GM12878 (cell line): ENCODE measurements at regions not wholly inside any gene's neighbourhood (a gene's known extent, or its start where the extent isn't known, plus 50 kb on each side); places are given as distances from the start of the nearest gene placed in this dataset.

Experiments
- CBX3 ChIP-seq: fragments of 200-600 bp; sonication (generic); IDR thresholded peaks from 2 replicates; pipeline ENCODE4 v1.6.1; 2016; ENCODE audit warnings: low read depth, borderline replicate concordance
- JUND ChIP-seq: IDR thresholded peaks from 2 replicates; pipeline ENCODE4 v1.6.1; 2012; ENCODE audit warnings: low read depth, mild to moderate bottlenecking, low read length, improper control_type of control experiment, moderate library complexity
- KLF5 ChIP-seq: fragments of 450-650 bp; IDR thresholded peaks from 2 replicates; pipeline ENCODE4 v1.6.1; 2014; ENCODE audit warnings: mild to moderate bottlenecking; ENCODE audit not compliant: partially characterized antibody
- MEF2A ChIP-seq: IDR thresholded peaks from 2 replicates; pipeline ENCODE4 v1.6.1; 2011; ENCODE audit warnings: low read depth, mild to moderate bottlenecking, low read length, moderate library complexity; ENCODE audit not compliant: insufficient read depth
- SREBF2 ChIP-seq: IDR thresholded peaks from 2 replicates; pipeline ENCODE4 v1.6.1; 2012; ENCODE audit warnings: mild to moderate bottlenecking, low read length
- STAT1 ChIP-seq: fragments of 450-650 bp; conservative IDR thresholded peaks from 2 replicates; pipeline ENCODE4 v1.6.1; 2014; ENCODE audit warnings: antibody characterized with exemption, mild to moderate bottlenecking
- YY1 ChIP-seq: IDR thresholded peaks from 2 replicates; pipeline ENCODE4 v1.6.1; 2011; ENCODE audit warnings: low read depth, mild to moderate bottlenecking, low read length
- ZNF622 ChIP-seq: fragments of 450-650 bp; IDR thresholded peaks from 2 replicates; pipeline ENCODE4 v1.6.1; 2017; ENCODE audit warnings: mild to moderate bottlenecking, inconsistent platforms
- ZNF687 ChIP-seq: fragments of 450-650 bp; IDR thresholded peaks from 2 replicates; pipeline ENCODE4 v1.6.1; 2017; ENCODE audit warnings: mild to moderate bottlenecking, moderate library complexity
- TF ChIP-seq, protein P1 (sequence below): fragments of 450-650 bp; IDR thresholded peaks from 2 replicates; pipeline ENCODE4 v1.6.1; 2016; ENCODE audit warnings: mild to moderate bottlenecking
- TF ChIP-seq, protein P2 (sequence below): fragments of 450-650 bp; IDR thresholded peaks from 2 replicates; pipeline ENCODE4 v1.6.1; 2017; ENCODE audit warnings: antibody characterized with exemption, mild to moderate bottlenecking, moderate library complexity
- TF ChIP-seq, protein P3 (sequence below): fragments of 450-650 bp; IDR thresholded peaks from 2 replicates; pipeline ENCODE4 v1.6.1; 2017; ENCODE audit warnings: borderline replicate concordance

DNA sequence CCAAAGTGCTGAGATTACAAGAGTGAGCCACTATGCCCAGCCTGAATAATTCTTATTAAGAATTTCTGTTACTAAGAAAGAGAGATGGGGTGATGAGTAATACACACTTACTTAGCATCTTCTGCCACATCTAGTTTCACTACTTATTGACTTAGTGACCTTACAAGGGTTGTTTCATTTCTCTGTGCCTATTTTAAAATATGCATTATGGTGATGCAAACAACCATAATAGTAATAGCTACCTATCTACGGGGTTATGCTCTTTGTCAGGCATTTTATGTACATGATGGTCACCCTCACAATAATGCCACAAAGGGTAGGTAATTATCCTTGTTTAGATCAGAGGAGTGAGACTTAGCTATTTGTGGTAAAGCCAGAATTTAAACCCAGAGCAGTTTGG lies 499.0 kb upstream of the SGCD start (continued):
- TF ChIP-seq, protein P1, sequence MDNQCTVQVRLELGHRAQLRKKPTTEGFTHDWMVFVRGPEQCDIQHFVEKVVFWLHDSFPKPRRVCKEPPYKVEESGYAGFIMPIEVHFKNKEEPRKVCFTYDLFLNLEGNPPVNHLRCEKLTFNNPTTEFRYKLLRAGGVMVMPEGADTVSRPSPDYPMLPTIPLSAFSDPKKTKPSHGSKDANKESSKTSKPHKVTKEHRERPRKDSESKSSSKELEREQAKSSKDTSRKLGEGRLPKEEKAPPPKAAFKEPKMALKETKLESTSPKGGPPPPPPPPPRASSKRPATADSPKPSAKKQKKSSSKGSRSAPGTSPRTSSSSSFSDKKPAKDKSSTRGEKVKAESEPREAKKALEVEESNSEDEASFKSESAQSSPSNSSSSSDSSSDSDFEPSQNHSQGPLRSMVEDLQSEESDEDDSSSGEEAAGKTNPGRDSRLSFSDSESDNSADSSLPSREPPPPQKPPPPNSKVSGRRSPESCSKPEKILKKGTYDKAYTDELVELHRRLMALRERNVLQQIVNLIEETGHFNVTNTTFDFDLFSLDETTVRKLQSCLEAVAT: no peak
- TF ChIP-seq, protein P2, sequence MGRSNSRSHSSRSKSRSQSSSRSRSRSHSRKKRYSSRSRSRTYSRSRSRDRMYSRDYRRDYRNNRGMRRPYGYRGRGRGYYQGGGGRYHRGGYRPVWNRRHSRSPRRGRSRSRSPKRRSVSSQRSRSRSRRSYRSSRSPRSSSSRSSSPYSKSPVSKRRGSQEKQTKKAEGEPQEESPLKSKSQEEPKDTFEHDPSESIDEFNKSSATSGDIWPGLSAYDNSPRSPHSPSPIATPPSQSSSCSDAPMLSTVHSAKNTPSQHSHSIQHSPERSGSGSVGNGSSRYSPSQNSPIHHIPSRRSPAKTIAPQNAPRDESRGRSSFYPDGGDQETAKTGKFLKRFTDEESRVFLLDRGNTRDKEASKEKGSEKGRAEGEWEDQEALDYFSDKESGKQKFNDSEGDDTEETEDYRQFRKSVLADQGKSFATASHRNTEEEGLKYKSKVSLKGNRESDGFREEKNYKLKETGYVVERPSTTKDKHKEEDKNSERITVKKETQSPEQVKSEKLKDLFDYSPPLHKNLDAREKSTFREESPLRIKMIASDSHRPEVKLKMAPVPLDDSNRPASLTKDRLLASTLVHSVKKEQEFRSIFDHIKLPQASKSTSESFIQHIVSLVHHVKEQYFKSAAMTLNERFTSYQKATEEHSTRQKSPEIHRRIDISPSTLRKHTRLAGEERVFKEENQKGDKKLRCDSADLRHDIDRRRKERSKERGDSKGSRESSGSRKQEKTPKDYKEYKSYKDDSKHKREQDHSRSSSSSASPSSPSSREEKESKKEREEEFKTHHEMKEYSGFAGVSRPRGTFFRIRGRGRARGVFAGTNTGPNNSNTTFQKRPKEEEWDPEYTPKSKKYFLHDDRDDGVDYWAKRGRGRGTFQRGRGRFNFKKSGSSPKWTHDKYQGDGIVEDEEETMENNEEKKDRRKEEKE: no peak
- TF ChIP-seq YY1 (no peak), STAT1 (no peak), MEF2A (0 out of 2 replicates have a peak, but pooled peaks have one; percentile 44), KLF5 (no peak), ZNF687 (no peak), ZNF622 (no peak), JUND (no peak), SREBF2 (no peak), CBX3 (no peak)
- TF ChIP-seq, protein P3, sequence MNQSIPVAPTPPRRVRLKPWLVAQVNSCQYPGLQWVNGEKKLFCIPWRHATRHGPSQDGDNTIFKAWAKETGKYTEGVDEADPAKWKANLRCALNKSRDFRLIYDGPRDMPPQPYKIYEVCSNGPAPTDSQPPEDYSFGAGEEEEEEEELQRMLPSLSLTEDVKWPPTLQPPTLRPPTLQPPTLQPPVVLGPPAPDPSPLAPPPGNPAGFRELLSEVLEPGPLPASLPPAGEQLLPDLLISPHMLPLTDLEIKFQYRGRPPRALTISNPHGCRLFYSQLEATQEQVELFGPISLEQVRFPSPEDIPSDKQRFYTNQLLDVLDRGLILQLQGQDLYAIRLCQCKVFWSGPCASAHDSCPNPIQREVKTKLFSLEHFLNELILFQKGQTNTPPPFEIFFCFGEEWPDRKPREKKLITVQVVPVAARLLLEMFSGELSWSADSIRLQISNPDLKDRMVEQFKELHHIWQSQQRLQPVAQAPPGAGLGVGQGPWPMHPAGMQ: no peak
